Esophagus (tissue), 2 donors: ENCODE measurements at regions not wholly inside any gene's neighbourhood (a gene's known extent, or its start where the extent isn't known, plus 50 kb on each side); places are given as distances from the start of the nearest gene placed in this dataset.

Experiments used
- H3K27ac ChIP-seq, 2 donors: one replicate each; pipeline ENCODE4 v1.5.1; 2013; ENCODE audit warnings: low read depth in 2 of 2, mild to moderate bottlenecking in 2 of 2, inconsistent platforms in 1 of 2, low read length in 1 of 2, moderate library complexity in 1 of 2
- H3K27me3 ChIP-seq, 2 donors: one replicate each; pipeline ENCODE4 v1.6.1; 2013; ENCODE audit warnings: low read length in 2 of 2, control low read depth in 1 of 2, mild to moderate bottlenecking in 1 of 2; ENCODE audit not compliant: insufficient read depth in 2 of 2, control insufficient read depth in 1 of 2
- H3K36me3 ChIP-seq, 2 donors: one replicate each; pipeline ENCODE4 v1.6.1; 2013; ENCODE audit warnings: low read length in 1 of 2; ENCODE audit not compliant: control insufficient read depth in 2 of 2, insufficient read depth in 2 of 2
- H3K4me1 ChIP-seq, 2 donors: one replicate each; pipeline ENCODE4 v1.6.1; 2013; ENCODE audit warnings: low read length in 1 of 2; ENCODE audit not compliant: control insufficient read depth in 2 of 2, insufficient read depth in 2 of 2
- H3K4me3 ChIP-seq, 2 donors: one replicate each; pipeline ENCODE4 v1.5.1; 2013; ENCODE audit warnings: low read length in 2 of 2, mild to moderate bottlenecking in 2 of 2, low read depth in 1 of 2, moderate library complexity in 1 of 2
- H3K9me3 ChIP-seq, 2 donors: one replicate each; pipeline ENCODE4 v1.6.1; 2013; ENCODE audit warnings: mild to moderate bottlenecking in 2 of 2, low read depth in 1 of 2, low read length in 1 of 2, moderate library complexity in 1 of 2; ENCODE audit not compliant: control insufficient read depth in 2 of 2, insufficient read depth in 1 of 2
- WGBS, 2 donors: extraction: QIAGEN DNeasy Blood & Tissue Kit; methylation state at CpG; one replicate each; pipeline ENCODE4 v1.1.7; 2013; 5-methylcytosine and 5-hydroxymethylcytosine counted together
- donor health status: healthy with polysubstance abuse.
- donor health status: Bipolar disorder and iron deficiency.

GRCh38 chr2:175461839-175462238, 280.3 kb upstream of the ATP5MC3 start:
- Histone ChIP-seq H3K4me3 (no peak overlapping the region), H3K27me3 (no peaks in the 10 kb centered on the region), H3K9me3 (peaks cover 0 to 2% of the 10 kb centered on the region in 2 donors), H3K27ac (no peak overlapping the region), H3K4me1 (no peaks in the 10 kb centered on the region), H3K36me3 (no peaks in the 10 kb centered on the region)
- WGBS, 2 donors, result 68 to 77% methylated on average over 5 of the region's 5 CpGs

GRCh38 chr2:175457895-175458448, 276.5 kb upstream of the ATP5MC3 start:
- Histone ChIP-seq H3K27me3 (no peaks in the 10 kb centered on the region), H3K9me3 (peaks cover 0 to 2% of the 10 kb centered on the region in 2 donors), H3K4me1 (no peaks in the 10 kb centered on the region), H3K4me3 (no peak overlapping the region), H3K36me3 (no peaks in the 10 kb centered on the region), H3K27ac (no peak overlapping the region)
- WGBS, 2 donors, result 44 to 46% methylated on average over 7 of the region's 7 CpGs

GRCh38 chr2:175454953-175455389, 273.5 kb upstream of the ATP5MC3 start:
- no peaks in the 10 kb centered on the region for H3K27me3 ChIP-seq
- H3K9me3 ChIP-seq, result no peaks in the 10 kb centered on the region
- no peak overlapping the region for H3K27ac ChIP-seq
- WGBS, 2 donors, result 84 to 88% methylated on average over 4 of the region's 4 CpGs
- H3K4me3 ChIP-seq, result no peak overlapping the region
- no peaks in the 10 kb centered on the region for H3K4me1 ChIP-seq
- H3K36me3 ChIP-seq, result no peaks in the 10 kb centered on the region

- Histone ChIP-seq H3K36me3 (no peaks in the 10 kb centered on the region), H3K27me3 (no peaks in the 10 kb centered on the region), H3K27ac (no peak overlapping the region), H3K4me1 (no peaks in the 10 kb centered on the region), H3K4me3 (no peak overlapping the region), H3K9me3 (no peaks in the 10 kb centered on the region)
- WGBS, 2 donors, result 73 to 75% methylated on average over 2 of the region's 2 CpGs
Measured at GRCh38 chr2:175450029-175450760, 268.7 kb upstream of the ATP5MC3 start.

GRCh38 chr2:175449616-175450015, 268.1 kb upstream of the ATP5MC3 start:
- no peak overlapping the region for H3K4me3 ChIP-seq
- no peaks in the 10 kb centered on the region for H3K36me3 ChIP-seq
- no peak overlapping the region for H3K27ac ChIP-seq
- H3K4me1 ChIP-seq, result no peaks in the 10 kb centered on the region
- H3K27me3 ChIP-seq, result no peaks in the 10 kb centered on the region
- H3K9me3 ChIP-seq, result no peaks in the 10 kb centered on the region

GRCh38 chr2:175446201-175446600, 264.7 kb upstream of the ATP5MC3 start:
- peaks cover 0 to 2% of the 10 kb centered on the region in 2 donors for H3K9me3 ChIP-seq
- no peaks in the 10 kb centered on the region for H3K36me3 ChIP-seq
- no peaks in the 10 kb centered on the region for H3K27me3 ChIP-seq
- WGBS, 2 donors, result 74 to 75% methylated on average over 4 of the region's 4 CpGs
- no peaks in the 10 kb centered on the region for H3K4me1 ChIP-seq
- no peak overlapping the region for H3K27ac ChIP-seq
- H3K4me3 ChIP-seq, result no peak overlapping the region

GRCh38 chr2:175445281-175445680, 263.8 kb upstream of the ATP5MC3 start:
- 75 to 82% methylated on average over 3 of the region's 3 CpGs for WGBS, 2 donors
- Histone ChIP-seq H3K27me3 (no peaks in the 10 kb centered on the region), H3K36me3 (no peaks in the 10 kb centered on the region), H3K9me3 (peaks cover 0 to 2% of the 10 kb centered on the region in 2 donors), H3K27ac (no peak overlapping the region), H3K4me1 (no peaks in the 10 kb centered on the region), H3K4me3 (no peak overlapping the region)

GRCh38 chr2:175442441-175442840, 260.9 kb upstream of the ATP5MC3 start:
- H3K27ac ChIP-seq, result no peak overlapping the region
- H3K36me3 ChIP-seq, result no peaks in the 10 kb centered on the region
- H3K9me3 ChIP-seq, result peaks cover 0 to 2% of the 10 kb centered on the region in 2 donors
- no peaks in the 10 kb centered on the region for H3K27me3 ChIP-seq
- no peaks in the 10 kb centered on the region for H3K4me1 ChIP-seq
- no peak overlapping the region for H3K4me3 ChIP-seq
- WGBS, 2 donors, result 77 to 81% methylated on average over 6 of the region's 6 CpGs

GRCh38 chr2:175441181-175441761, 259.8 kb upstream of the ATP5MC3 start:
- Histone ChIP-seq H3K4me1 (no peaks in the 10 kb centered on the region), H3K9me3 (peaks cover 0 to 2% of the 10 kb centered on the region in 2 donors), H3K27ac (no peak overlapping the region), H3K27me3 (no peaks in the 10 kb centered on the region), H3K4me3 (no peak overlapping the region), H3K36me3 (no peaks in the 10 kb centered on the region)
- WGBS, 2 donors, result 44 to 52% methylated on average over 5 of the region's 5 CpGs

- Histone ChIP-seq H3K27ac (no peak overlapping the region), H3K4me1 (no peaks in the 10 kb centered on the region), H3K4me3 (no peak overlapping the region), H3K27me3 (no peaks in the 10 kb centered on the region), H3K36me3 (no peaks in the 10 kb centered on the region), H3K9me3 (peaks cover 0 to 2% of the 10 kb centered on the region in 2 donors)
- 32 to 42% methylated on average over 1 of the region's 1 CpG for WGBS, 2 donors
Measured at GRCh38 chr2:175439416-175439815, 257.9 kb upstream of the ATP5MC3 start.
